CD4-positive, CD25-positive, alpha-beta regulatory T cell (primary cell): ENCODE measurements at regions not wholly inside any gene's neighbourhood (a gene's known extent, or its start where the extent isn't known, plus 50 kb on each side); places are given as distances from the start of the nearest gene placed in this dataset.
A peak's percentile ranks its signal among the peaks of the same experiment; 100 is the strongest.
"Not testable (repeated sequence)": the region's sequence is repeated elsewhere in the genome, so short reads cannot be mapped to it uniquely, and the experiment has no call there.

Experiments used
- ATAC-seq, 2 donors: fragments of 150-1000 bp; cut with Tn5 transposase; one replicate each; pipeline ENCODE4 v1.10.0; 2021; ENCODE audit warnings: low read depth in 2 of 2, moderate number of reproducible peaks in 2 of 2, moderate library complexity in 1 of 2
- DNase-seq, 3 donors: peaks; one replicate each; pipeline versions ENCODE4 v3.0.0 to v3.0.0-alpha.2; 2012 to 2022; ENCODE audit warnings: mixed read lengths in 1 of 3
- H3K27ac ChIP-seq: one replicate; pipeline ENCODE4 v1.7.0; 2013; ENCODE audit warnings: mild to moderate bottlenecking, low read length; ENCODE audit not compliant: insufficient read depth, poor library complexity, severe bottlenecking
- H3K27me3 ChIP-seq: one replicate; pipeline ENCODE4 v1.7.0; 2013; ENCODE audit warnings: low read length; ENCODE audit not compliant: control insufficient read depth, insufficient read depth
- H3K36me3 ChIP-seq: one replicate; pipeline ENCODE4 v1.7.0; 2013; ENCODE audit warnings: mild to moderate bottlenecking, low read length, moderate library complexity; ENCODE audit not compliant: control insufficient read depth, insufficient read depth
- H3K4me1 ChIP-seq: 2 replicates; pipeline ENCODE4 v1.7.0; 2013; ENCODE audit warnings: mild to moderate bottlenecking, low read length; ENCODE audit not compliant: insufficient read depth, control insufficient read depth, poor library complexity, severe bottlenecking
- H3K4me3 ChIP-seq: one replicate; pipeline ENCODE4 v1.7.0; 2013; ENCODE audit warnings: low read depth, mild to moderate bottlenecking, low read length, moderate library complexity
- H3K9me3 ChIP-seq, 2 experiments: 1 replicate in 1 of 2; 2 replicates in 1 of 2; pipeline ENCODE4 v1.7.0; 2013; ENCODE audit warnings: low read length in 2 of 2, mild to moderate bottlenecking in 1 of 2, moderate library complexity in 1 of 2; ENCODE audit not compliant: control insufficient read depth in 2 of 2
- H3K27ac Mint-ChIP-seq, 3 donors: one replicate each; pipeline ENCODE4 v1.8.0; 2020 to 2022; ENCODE audit warnings: mild to moderate bottlenecking in 3 of 3, mixed read lengths in 3 of 3, moderate library complexity in 2 of 3
- H3K27me3 Mint-ChIP-seq: one replicate; pipeline ENCODE4 v1.8.0; 2022; ENCODE audit warnings: mild to moderate bottlenecking, mixed read lengths
- H3K36me3 Mint-ChIP-seq: one replicate; pipeline ENCODE4 v1.8.0; 2020; ENCODE audit warnings: mixed read lengths
- H3K4me1 Mint-ChIP-seq, 4 donors: one replicate each; pipeline ENCODE4 v1.8.0; 2020 to 2022; ENCODE audit warnings: mixed read lengths in 4 of 4, mild to moderate bottlenecking in 1 of 4
- H3K4me3 Mint-ChIP-seq, 4 donors: one replicate each; pipeline ENCODE4 v1.8.0; 2020 to 2022; ENCODE audit warnings: mild to moderate bottlenecking in 4 of 4, mixed read lengths in 4 of 4, moderate library complexity in 3 of 4
- H3K9me3 Mint-ChIP-seq, 7 donors: one replicate each; pipeline ENCODE4 v1.8.0; 2020 to 2022; ENCODE audit warnings: mixed read lengths in 7 of 7, mild to moderate bottlenecking in 3 of 7, moderate library complexity in 2 of 7

- Histone ChIP-seq H3K4me1 (no peaks in the 10 kb centered on the region), H3K27me3 (peaks cover 2% of the 10 kb centered on the region), H3K36me3 (no peaks in the 10 kb centered on the region), H3K4me3 (no peak overlapping the region), H3K27ac (no peak overlapping the region), H3K9me3 (peaks cover 0 to 2% of the 10 kb centered on the region in 2 experiments)
- no peaks in the 10 kb centered on the region for H3K4me1 Mint-ChIP-seq
- no peak overlapping the region for H3K27ac Mint-ChIP-seq
- ATAC-seq (no peak), DNase-seq (no peak)
- peaks cover 6% of the 10 kb centered on the region for H3K27me3 Mint-ChIP-seq
- H3K4me3 Mint-ChIP-seq: no peak overlapping the region
- no peaks in the 10 kb centered on the region for H3K36me3 Mint-ChIP-seq
- H3K9me3 Mint-ChIP-seq: peaks cover 0 to 2% (median 0%) of the 10 kb centered on the region in 7 donors
These were observed 50.8 kb upstream of the MBOAT1 start for GRCh38 chr6:20263059-20263458.

GRCh38 chr6:20265842-20266241 is 53.6 kb upstream of the MBOAT1 start:
- no peak overlapping the region for H3K27ac Mint-ChIP-seq
- Histone ChIP-seq H3K4me1 (no peaks in the 10 kb centered on the region), H3K27me3 (peaks cover 2% of the 10 kb centered on the region), H3K4me3 (no peak overlapping the region), H3K36me3 (no peaks in the 10 kb centered on the region), H3K9me3 (peaks cover 0 to 2% of the 10 kb centered on the region in 2 experiments), H3K27ac (no peak overlapping the region)
- H3K27me3 Mint-ChIP-seq: peaks cover 6% of the 10 kb centered on the region
- H3K36me3 Mint-ChIP-seq: no peaks in the 10 kb centered on the region
- H3K4me3 Mint-ChIP-seq: no peak overlapping the region
- H3K9me3 Mint-ChIP-seq: peaks cover 0 to 2% (median 0%) of the 10 kb centered on the region in 7 donors
- no peaks in the 10 kb centered on the region for H3K4me1 Mint-ChIP-seq
- ATAC-seq (no peak), DNase-seq (no peak)

GRCh38 chr6:20266851-20267608 is 54.8 kb upstream of the MBOAT1 start:
- DNase-seq: peak in 1 of 3 donors; percentile 6

GRCh38 chr6:20269181-20269580 is 56.9 kb upstream of the MBOAT1 start:
- Histone ChIP-seq H3K9me3 (no peaks in the 10 kb centered on the region), H3K36me3 (no peaks in the 10 kb centered on the region), H3K4me3 (no peak overlapping the region), H3K27ac (no peak overlapping the region), H3K27me3 (no peaks in the 10 kb centered on the region), H3K4me1 (no peaks in the 10 kb centered on the region)
- Mint-ChIP-seq H3K9me3 (peaks cover 0 to 2% (median 0%) of the 10 kb centered on the region in 7 donors), H3K27ac (no peak overlapping the region), H3K4me3 (no peak overlapping the region), H3K27me3 (peaks cover 14% of the 10 kb centered on the region), H3K4me1 (no peaks in the 10 kb centered on the region), H3K36me3 (no peaks in the 10 kb centered on the region)
- DNase-seq (no peak), ATAC-seq (no peak)

More at GRCh38 chr6:20266851-20267608, 54.8 kb upstream of the MBOAT1 start:
- Mint-ChIP-seq H3K4me3 (no peak overlapping the region), H3K27ac (no peak overlapping the region), H3K9me3 (peaks cover 0 to 2% (median 0%) of the 10 kb centered on the region in 7 donors), H3K36me3 (no peaks in the 10 kb centered on the region), H3K27me3 (peaks cover 13% of the 10 kb centered on the region), H3K4me1 (no peaks in the 10 kb centered on the region)
- peaks cover 0 to 2% of the 10 kb centered on the region in 2 experiments for H3K9me3 ChIP-seq
- ATAC-seq: no peak
- no peaks in the 10 kb centered on the region for H3K4me1 ChIP-seq
- H3K36me3 ChIP-seq: no peaks in the 10 kb centered on the region
- H3K27ac ChIP-seq: no peak overlapping the region
- no peak overlapping the region for H3K4me3 ChIP-seq
- peaks cover 2% of the 10 kb centered on the region for H3K27me3 ChIP-seq

GRCh38 chr6:20271818-20272217 is 59.5 kb upstream of the MBOAT1 start:
- Mint-ChIP-seq H3K27ac (no peak overlapping the region), H3K9me3 (peaks cover 0 to 2% (median 0%) of the 10 kb centered on the region in 7 donors), H3K4me3 (no peak overlapping the region), H3K4me1 (no peaks in the 10 kb centered on the region), H3K36me3 (peaks cover 4% of the 10 kb centered on the region), H3K27me3 (peaks cover 20% of the 10 kb centered on the region)
- no peak overlapping the region for H3K4me3 ChIP-seq
- DNase-seq: no peak
- no peak for ATAC-seq
- no peaks in the 10 kb centered on the region for H3K36me3 ChIP-seq
- no peaks in the 10 kb centered on the region for H3K4me1 ChIP-seq
- H3K9me3 ChIP-seq: no peaks in the 10 kb centered on the region
- no peaks in the 10 kb centered on the region for H3K27me3 ChIP-seq
- no peak overlapping the region for H3K27ac ChIP-seq

GRCh38 chr6:20274137-20274536 is 61.9 kb upstream of the MBOAT1 start:
- Histone ChIP-seq H3K4me1 (no peaks in the 10 kb centered on the region), H3K27ac (no peak overlapping the region), H3K9me3 (no peaks in the 10 kb centered on the region), H3K4me3 (no peak overlapping the region), H3K27me3 (peaks cover 3% of the 10 kb centered on the region), H3K36me3 (no peaks in the 10 kb centered on the region)
- ATAC-seq (no peak), DNase-seq (no peak)
- no peak overlapping the region for H3K27ac Mint-ChIP-seq
- H3K4me3 Mint-ChIP-seq: peak overlapping the region in 1 of 4 donors; percentile 1
- no peaks in the 10 kb centered on the region for H3K4me1 Mint-ChIP-seq
- H3K27me3 Mint-ChIP-seq: peaks cover 32% of the 10 kb centered on the region
- peaks cover 4% of the 10 kb centered on the region for H3K36me3 Mint-ChIP-seq
- H3K9me3 Mint-ChIP-seq: no peaks in the 10 kb centered on the region

- H3K4me1 ChIP-seq, H3K36me3 Mint-ChIP-seq, H3K36me3 ChIP-seq, H3K27ac Mint-ChIP-seq, H3K27ac ChIP-seq, DNase-seq, H3K9me3 Mint-ChIP-seq, H3K4me1 Mint-ChIP-seq, H3K4me3 Mint-ChIP-seq, H3K4me3 ChIP-seq, H3K27me3 ChIP-seq, ATAC-seq, H3K9me3 ChIP-seq: not testable (repeated sequence)
- H3K27me3 Mint-ChIP-seq: peaks cover 42% of the 10 kb centered on the region
These were observed 63.6 kb upstream of the MBOAT1 start for GRCh38 chr6:20275837-20276236.

- ATAC-seq, H3K4me3 ChIP-seq, H3K4me3 Mint-ChIP-seq, H3K9me3 ChIP-seq, H3K4me1 ChIP-seq, H3K27ac Mint-ChIP-seq, DNase-seq, H3K36me3 Mint-ChIP-seq, H3K27ac ChIP-seq, H3K4me1 Mint-ChIP-seq, H3K36me3 ChIP-seq: not testable (repeated sequence)
- Mint-ChIP-seq H3K9me3 (peaks cover 0 to 13% (median 4%) of the 10 kb centered on the region in 7 donors), H3K27me3 (peaks cover 54% of the 10 kb centered on the region)
- peaks cover 13% of the 10 kb centered on the region for H3K27me3 ChIP-seq
These were observed 65.5 kb upstream of the MBOAT1 start for GRCh38 chr6:20277724-20278123.
